Esophagus squamous epithelium (tissue), 5 donors: ENCODE measurements at regions not wholly inside any gene's neighbourhood (a gene's known extent, or its start where the extent isn't known, plus 50 kb on each side); places are given as distances from the start of the nearest gene placed in this dataset.

ENCODE experiments used
- DNase-seq: peaks from one replicate; lab custom pipeline; 2025; lab: John Stamatoyannopoulos, UW
- H3K27ac ChIP-seq, 4 donors: fragments of 200-600 bp; sonication (generic); one replicate each; pipeline ENCODE4 v1.5.1; 2016 to 2019; ENCODE audit warnings: mild to moderate bottlenecking in 1 of 4
- H3K27me3 ChIP-seq, 4 donors: fragments of 200-600 bp; sonication (generic); 1 replicate in 3 of 4; 2 replicates in 1 of 4; pipeline versions ENCODE4 v1.5.1 to v1.6.0; 2017 to 2021; ENCODE audit warnings: antibody characterized with exemption in 1 of 4
- H3K36me3 ChIP-seq, 3 donors: fragments of 200-600 bp; sonication (generic); one replicate each; pipeline ENCODE4 v1.5.1; 2016 to 2019
- H3K4me1 ChIP-seq, 3 donors: fragments of 200-600 bp; sonication (generic); one replicate each; pipeline ENCODE4 v1.5.1; 2017 to 2019
- H3K4me3 ChIP-seq, 4 donors: fragments of 200-600 bp; sonication (generic); 1 replicate in 3 of 4; 2 replicates in 1 of 4; pipeline ENCODE4 v1.5.1; 2016 to 2019; ENCODE audit warnings: mild to moderate bottlenecking in 2 of 4, moderate library complexity in 1 of 4
- H3K9me3 ChIP-seq, 3 donors: fragments of 200-600 bp; sonication (generic); one replicate each; pipeline ENCODE4 v1.5.1; 2016 to 2019
- POLR2A ChIP-seq, 4 donors: fragments of 450-650 bp; IDR thresholded peaks; one replicate each; pipeline ENCODE4 v1.6.1; 2017; ENCODE audit warnings: antibody characterized with exemption in 4 of 4, mild to moderate bottlenecking in 4 of 4, moderate library complexity in 3 of 4
- WGBS, 2 donors: methylation state at CpG; one replicate each; pipeline ENCODE4 v1.1.5; 2018; 5-methylcytosine and 5-hydroxymethylcytosine counted together
- intact Hi-C: fragments of 100-400 bp; cut with DNase I; formaldehyde crosslinking; loops from one replicate; pipeline ENCODE4 v1.15.0; 2022
- TF ChIP-seq, protein P1 (sequence below), 6 experiments: fragments of 450-650 bp in 4 of 6; fragments of 200-600 bp in 2 of 6; sonication (generic) in 2 of 6; IDR thresholded peaks; one replicate each; pipeline ENCODE4 v1.5.1; 2016 to 2019; ENCODE audit warnings: antibody characterized with exemption in 6 of 6, mild to moderate bottlenecking in 4 of 6, moderate library complexity in 4 of 6
- donor health status: DM: yes; HTN: yes; CAD: no.

DNA sequence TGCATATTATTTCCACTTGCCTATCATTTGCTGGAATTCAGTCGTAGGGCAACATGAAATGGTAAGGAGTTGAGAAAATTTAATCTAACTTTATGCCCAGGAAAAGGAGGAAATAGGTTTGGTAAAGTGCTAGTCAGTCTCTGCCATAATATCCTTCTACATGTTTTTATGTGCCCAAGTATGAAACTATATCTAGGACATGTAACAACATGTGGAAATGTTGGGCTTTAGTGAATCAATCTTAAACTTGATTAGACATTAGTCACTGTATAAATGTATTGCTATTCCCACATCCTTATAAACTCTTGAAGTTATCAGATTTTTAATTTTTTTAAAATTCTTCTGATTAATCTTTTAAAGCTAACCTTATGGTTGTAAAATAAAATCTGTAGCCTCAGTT is 204.7 kb upstream of the ZRANB2 start:
- no peaks in the 10 kb centered on the region for H3K4me1 ChIP-seq
- H3K9me3 ChIP-seq: peaks cover 0 to 9% (median 6%) of the 10 kb centered on the region in 3 donors
- H3K27ac ChIP-seq: no peak overlapping the region
- 55% methylated on average over 1 of the region's 1 CpG for WGBS, 2 donors
- DNase-seq: no peak
- TF ChIP-seq, protein P1, sequence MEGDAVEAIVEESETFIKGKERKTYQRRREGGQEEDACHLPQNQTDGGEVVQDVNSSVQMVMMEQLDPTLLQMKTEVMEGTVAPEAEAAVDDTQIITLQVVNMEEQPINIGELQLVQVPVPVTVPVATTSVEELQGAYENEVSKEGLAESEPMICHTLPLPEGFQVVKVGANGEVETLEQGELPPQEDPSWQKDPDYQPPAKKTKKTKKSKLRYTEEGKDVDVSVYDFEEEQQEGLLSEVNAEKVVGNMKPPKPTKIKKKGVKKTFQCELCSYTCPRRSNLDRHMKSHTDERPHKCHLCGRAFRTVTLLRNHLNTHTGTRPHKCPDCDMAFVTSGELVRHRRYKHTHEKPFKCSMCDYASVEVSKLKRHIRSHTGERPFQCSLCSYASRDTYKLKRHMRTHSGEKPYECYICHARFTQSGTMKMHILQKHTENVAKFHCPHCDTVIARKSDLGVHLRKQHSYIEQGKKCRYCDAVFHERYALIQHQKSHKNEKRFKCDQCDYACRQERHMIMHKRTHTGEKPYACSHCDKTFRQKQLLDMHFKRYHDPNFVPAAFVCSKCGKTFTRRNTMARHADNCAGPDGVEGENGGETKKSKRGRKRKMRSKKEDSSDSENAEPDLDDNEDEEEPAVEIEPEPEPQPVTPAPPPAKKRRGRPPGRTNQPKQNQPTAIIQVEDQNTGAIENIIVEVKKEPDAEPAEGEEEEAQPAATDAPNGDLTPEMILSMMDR (IDR thresholded peaks at IDR 0.05): no peak
- TF ChIP-seq POLR2A (IDR thresholded peaks at IDR 0.05): no peak
- no peaks in the 10 kb centered on the region for H3K27me3 ChIP-seq
- H3K4me3 ChIP-seq: no peak overlapping the region
- intact Hi-C loops: no loop called here
- no peaks in the 10 kb centered on the region for H3K36me3 ChIP-seq

DNA sequence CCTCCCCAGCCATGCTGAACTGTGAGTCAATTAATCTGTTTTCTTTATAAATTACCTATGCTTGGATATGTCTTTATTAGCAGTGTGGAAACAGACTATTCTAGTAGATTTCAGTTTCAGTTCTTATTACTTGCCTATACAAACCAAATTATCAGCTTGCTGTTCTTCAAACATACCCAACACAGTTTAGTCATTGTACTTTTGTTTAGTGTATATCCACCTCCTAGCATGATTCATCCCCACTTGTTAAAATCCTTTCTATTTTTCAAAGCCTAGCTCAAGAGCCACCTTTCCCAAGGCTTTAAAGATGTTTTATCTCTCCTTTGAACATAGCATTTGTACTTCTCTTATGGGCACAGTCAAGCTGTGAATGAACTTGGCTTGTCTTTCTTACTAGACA is 195.6 kb upstream of the ZRANB2 start:
- H3K4me1 ChIP-seq: no peaks in the 10 kb centered on the region
- H3K9me3 ChIP-seq: no peaks in the 10 kb centered on the region
- intact Hi-C loops: no loop called here
- no peaks in the 10 kb centered on the region for H3K36me3 ChIP-seq
- TF ChIP-seq POLR2A (IDR thresholded peaks at IDR 0.05): no peak
- TF ChIP-seq, protein P1 (IDR thresholded peaks at IDR 0.05): no peak
- H3K27ac ChIP-seq: no peak overlapping the region
- H3K4me3 ChIP-seq: no peak overlapping the region
- H3K27me3 ChIP-seq: no peaks in the 10 kb centered on the region
- DNase-seq: no peak

DNA sequence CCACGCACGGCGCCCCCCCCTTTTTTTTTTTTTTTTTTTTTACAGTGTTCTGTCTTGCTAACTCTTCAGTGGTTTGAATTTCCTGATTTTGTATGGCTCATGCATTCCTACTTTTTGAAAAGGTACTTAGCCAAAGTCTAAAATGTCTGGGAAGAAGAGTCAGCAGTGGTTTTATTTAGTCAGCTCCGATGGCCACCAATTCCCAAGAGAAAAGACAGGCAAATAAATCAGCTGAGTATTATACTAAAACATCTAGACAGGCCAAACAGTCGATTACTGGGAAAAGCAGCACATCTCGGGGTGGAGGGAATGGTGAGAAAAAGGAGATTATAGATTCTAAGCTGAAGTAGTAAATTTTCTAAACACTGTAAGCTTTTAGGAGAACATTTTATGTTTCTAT is 192.5 kb upstream of the ZRANB2 start:
- intact Hi-C loops: no loop called here
- no peaks in the 10 kb centered on the region for H3K36me3 ChIP-seq
- H3K9me3 ChIP-seq: no peaks in the 10 kb centered on the region
- H3K27me3 ChIP-seq: no peaks in the 10 kb centered on the region
- DNase-seq: no peak
- 56 to 57% methylated on average over 5 of the region's 6 CpGs for WGBS, 2 donors
- TF ChIP-seq POLR2A (IDR thresholded peaks at IDR 0.05): no peak
- TF ChIP-seq, protein P1 (IDR thresholded peaks at IDR 0.05): no peak
- H3K4me3 ChIP-seq: no peak overlapping the region
- no peaks in the 10 kb centered on the region for H3K4me1 ChIP-seq
- H3K27ac ChIP-seq: no peak overlapping the region

DNA sequence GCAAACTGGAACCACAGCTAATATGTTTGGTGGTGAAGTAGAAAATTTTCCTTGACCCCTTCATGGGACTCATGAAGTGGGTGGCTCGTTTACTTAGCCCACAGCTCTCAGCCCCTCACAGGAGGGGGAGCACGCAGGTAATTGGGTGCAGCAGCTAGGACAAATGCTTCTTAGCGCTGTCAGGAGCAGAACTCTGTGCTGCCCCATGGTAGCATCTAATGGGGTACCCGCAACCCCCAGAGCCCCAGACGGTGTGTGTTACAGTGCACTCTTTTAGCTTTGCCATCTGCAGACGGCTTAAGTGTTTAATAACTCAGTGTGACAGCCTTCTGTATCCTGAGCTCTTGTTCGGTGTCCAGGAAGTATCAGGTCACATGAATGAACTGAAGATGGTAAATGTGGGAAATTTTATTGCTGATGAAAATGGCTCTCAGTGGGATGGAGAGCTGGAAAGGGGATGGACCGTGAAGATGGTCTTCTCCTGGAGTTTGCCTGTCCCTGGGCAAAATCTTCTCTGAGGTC is 189.6 kb upstream of the ZRANB2 start:
- no peak for DNase-seq
- H3K36me3 ChIP-seq: no peaks in the 10 kb centered on the region
- no peaks in the 10 kb centered on the region for H3K4me1 ChIP-seq
- 59 to 69% methylated on average over 6 of the region's 8 CpGs for WGBS, 2 donors
- intact Hi-C loops: no loop called here
- H3K27ac ChIP-seq: no peak overlapping the region
- TF ChIP-seq, protein P1 (IDR thresholded peaks at IDR 0.05): no peak
- TF ChIP-seq POLR2A (IDR thresholded peaks at IDR 0.05): no peak
- H3K9me3 ChIP-seq: no peaks in the 10 kb centered on the region
- H3K4me3 ChIP-seq: no peak overlapping the region
- no peaks in the 10 kb centered on the region for H3K27me3 ChIP-seq

DNA sequence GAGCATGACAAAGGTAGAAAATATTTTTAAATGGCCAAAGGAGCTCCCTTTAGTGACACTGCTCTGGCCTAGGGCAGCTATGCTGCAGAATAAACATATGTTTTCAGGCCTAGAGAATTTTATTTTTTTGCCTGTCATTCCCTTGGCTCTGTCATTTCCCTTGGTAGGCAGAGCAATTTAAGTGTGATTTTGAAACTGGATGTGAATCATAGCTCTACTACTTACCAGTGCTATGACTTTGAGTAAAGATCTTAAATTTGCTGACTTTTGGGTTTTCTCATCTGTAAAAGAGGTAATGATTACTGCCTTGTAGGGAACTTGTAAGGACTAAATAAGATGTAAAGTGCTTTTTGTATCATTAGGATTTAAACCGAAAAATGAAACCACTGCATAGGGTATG is 189.0 kb upstream of the ZRANB2 start:
- no peak for DNase-seq
- Histone ChIP-seq H3K4me3 (no peak overlapping the region), H3K36me3 (no peaks in the 10 kb centered on the region), H3K9me3 (no peaks in the 10 kb centered on the region), H3K27me3 (no peaks in the 10 kb centered on the region), H3K4me1 (no peaks in the 10 kb centered on the region), H3K27ac (no peak overlapping the region)
- intact Hi-C loops: no loop called here
- TF ChIP-seq, protein P1 (IDR thresholded peaks at IDR 0.05): no peak
- no peak for TF ChIP-seq POLR2A (IDR thresholded peaks at IDR 0.05)
- 63 to 78% methylated on average over 1 of the region's 1 CpG for whole genome bisulfite sequencing, 2 donors
